Loucy (cell line): ENCODE measurements at regions not wholly inside any gene's neighbourhood (a gene's known extent, or its start where the extent isn't known, plus 50 kb on each side); places are given as distances from the start of the nearest gene placed in this dataset.

ENCODE experiments used
- H2AFZ ChIP-seq: fragments of 200-600 bp; sonication (generic); 2 replicates; pipeline ENCODE4 v1.6.0; 2016; ENCODE audit warnings: antibody characterized with exemption, mild to moderate bottlenecking, low read length, moderate library complexity
- H3F3A ChIP-seq: fragments of 200-600 bp; 2 replicates; pipeline ENCODE4 v1.6.0; 2016; ENCODE audit warnings: antibody characterized with exemption, low read depth, mild to moderate bottlenecking
- H3K27me3 ChIP-seq: fragments of 200-600 bp; sonication (generic); 2 replicates; pipeline ENCODE4 v1.6.1; 2014; ENCODE audit warnings: low read length, mild to moderate bottlenecking; ENCODE audit not compliant: insufficient read depth, poor library complexity, severe bottlenecking
- H3K36me3 ChIP-seq: fragments of 200-600 bp; sonication (generic); 2 replicates; pipeline ENCODE4 v1.6.1; 2016; ENCODE audit warnings: low read length; ENCODE audit not compliant: insufficient read depth
- H3K4me1 ChIP-seq: fragments of 200-600 bp; sonication (generic); 2 replicates; pipeline ENCODE4 v1.5.1; 2014; ENCODE audit warnings: low read length, mild to moderate bottlenecking; ENCODE audit not compliant: insufficient read depth, poor library complexity, severe bottlenecking
- H3K4me2 ChIP-seq: fragments of 200-600 bp; sonication (generic); 2 replicates; pipeline ENCODE4 v1.6.0; 2014; ENCODE audit warnings: antibody characterized with exemption, low read length, low read depth, mild to moderate bottlenecking; ENCODE audit not compliant: poor library complexity, severe bottlenecking
- H3K4me3 ChIP-seq: fragments of 200-600 bp; sonication (generic); 2 replicates; pipeline ENCODE4 v1.5.1; 2014; ENCODE audit warnings: low read length, mild to moderate bottlenecking, mixed read lengths; ENCODE audit not compliant: poor library complexity, severe bottlenecking
- H3K79me2 ChIP-seq: fragments of 200-600 bp; sonication (generic); 2 replicates; pipeline ENCODE4 v1.6.1; 2014; ENCODE audit warnings: low read length; ENCODE audit not compliant: insufficient read depth
- H3K9ac ChIP-seq: fragments of 200-600 bp; sonication (generic); 2 replicates; pipeline ENCODE4 v1.6.0; 2014; ENCODE audit warnings: mild to moderate bottlenecking, low read depth, low read length, moderate library complexity; ENCODE audit not compliant: poor library complexity, severe bottlenecking
- H3K9me2 ChIP-seq: fragments of 200-600 bp; sonication (generic); replicated peaks from 2 replicates; pipeline ENCODE4 v1.6.1; 2016; ENCODE audit warnings: low read depth, low read length, mixed read lengths
- H3K9me3 ChIP-seq: fragments of 200-600 bp; sonication (generic); 2 replicates; pipeline ENCODE4 v1.6.1; 2014; ENCODE audit warnings: mild to moderate bottlenecking, antibody characterized with exemption, low read length, low read depth; ENCODE audit not compliant: insufficient read depth
- H4K20me1 ChIP-seq: fragments of 200-600 bp; sonication (generic); 2 replicates; pipeline ENCODE4 v1.6.0; 2014; ENCODE audit warnings: antibody characterized with exemption, low read length, mild to moderate bottlenecking; ENCODE audit not compliant: insufficient read depth, poor library complexity, severe bottlenecking
- EZH2phosphoT487 ChIP-seq: fragments of 200-600 bp; IDR thresholded peaks from 2 replicates; pipeline ENCODE4 v1.6.1; 2018; ENCODE audit warnings: antibody characterized with exemption, mild to moderate bottlenecking, moderate library complexity, borderline replicate concordance
- TF ChIP-seq, protein P1 (sequence below): fragments of 200-600 bp; sonication (generic); conservative IDR thresholded peaks from 2 replicates; pipeline ENCODE4 v1.5.1; 2014; ENCODE audit warnings: mild to moderate bottlenecking, antibody characterized with exemption, low read length

DNA sequence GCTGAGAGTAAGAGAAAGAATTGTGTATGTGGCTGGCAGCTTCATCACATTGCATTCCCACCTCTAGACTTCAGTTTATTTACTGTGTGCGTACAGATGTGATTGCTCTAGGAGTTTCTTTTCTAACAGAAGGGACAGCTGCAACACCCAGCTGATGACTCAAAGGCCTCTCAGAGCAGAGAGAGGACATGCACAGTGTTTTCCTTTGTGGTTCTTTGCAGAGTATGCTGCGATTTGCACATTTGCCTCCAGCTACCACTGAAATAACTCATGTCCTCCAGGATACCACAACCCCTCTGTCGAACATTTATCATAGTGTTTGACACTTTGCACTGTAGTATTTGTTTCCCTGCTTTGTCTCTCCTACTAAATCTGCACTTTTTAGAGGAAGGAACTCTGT lies 294.1 kb downstream of the STIM2 start:
- H3K36me3 ChIP-seq: no peaks in the 10 kb centered on the region
- no peak overlapping the region for H3K4me3 ChIP-seq
- H3K79me2 ChIP-seq: no peaks in the 10 kb centered on the region
- no peaks in the 10 kb centered on the region for H3K9me3 ChIP-seq
- no peaks in the 10 kb centered on the region for H3K4me1 ChIP-seq
- H3K9ac ChIP-seq: no peak overlapping the region
- TF ChIP-seq, protein P1, sequence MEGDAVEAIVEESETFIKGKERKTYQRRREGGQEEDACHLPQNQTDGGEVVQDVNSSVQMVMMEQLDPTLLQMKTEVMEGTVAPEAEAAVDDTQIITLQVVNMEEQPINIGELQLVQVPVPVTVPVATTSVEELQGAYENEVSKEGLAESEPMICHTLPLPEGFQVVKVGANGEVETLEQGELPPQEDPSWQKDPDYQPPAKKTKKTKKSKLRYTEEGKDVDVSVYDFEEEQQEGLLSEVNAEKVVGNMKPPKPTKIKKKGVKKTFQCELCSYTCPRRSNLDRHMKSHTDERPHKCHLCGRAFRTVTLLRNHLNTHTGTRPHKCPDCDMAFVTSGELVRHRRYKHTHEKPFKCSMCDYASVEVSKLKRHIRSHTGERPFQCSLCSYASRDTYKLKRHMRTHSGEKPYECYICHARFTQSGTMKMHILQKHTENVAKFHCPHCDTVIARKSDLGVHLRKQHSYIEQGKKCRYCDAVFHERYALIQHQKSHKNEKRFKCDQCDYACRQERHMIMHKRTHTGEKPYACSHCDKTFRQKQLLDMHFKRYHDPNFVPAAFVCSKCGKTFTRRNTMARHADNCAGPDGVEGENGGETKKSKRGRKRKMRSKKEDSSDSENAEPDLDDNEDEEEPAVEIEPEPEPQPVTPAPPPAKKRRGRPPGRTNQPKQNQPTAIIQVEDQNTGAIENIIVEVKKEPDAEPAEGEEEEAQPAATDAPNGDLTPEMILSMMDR: no peak
- no peak for TF ChIP-seq EZH2phosphoT487
- no peaks in the 10 kb centered on the region for H3F3A ChIP-seq
- H2AFZ ChIP-seq: no peak overlapping the region
- no peaks in the 10 kb centered on the region for H3K9me2 ChIP-seq
- H3K4me2 ChIP-seq: no peak overlapping the region
- no peaks in the 10 kb centered on the region for H3K27me3 ChIP-seq
- no peaks in the 10 kb centered on the region for H4K20me1 ChIP-seq

GRCh38 chr4:27161191-27161590 lies 300.6 kb downstream of the STIM2 start:
- no peaks in the 10 kb centered on the region for H3K79me2 ChIP-seq
- no peak overlapping the region for H3K9ac ChIP-seq
- H3K4me3 ChIP-seq: no peak overlapping the region
- H3K4me1 ChIP-seq: no peaks in the 10 kb centered on the region
- H4K20me1 ChIP-seq: no peaks in the 10 kb centered on the region
- no peaks in the 10 kb centered on the region for H3F3A ChIP-seq
- H2AFZ ChIP-seq: no peak overlapping the region
- H3K4me2 ChIP-seq: no peak overlapping the region
- H3K9me3 ChIP-seq: no peaks in the 10 kb centered on the region
- TF ChIP-seq, protein P1: no peak
- TF ChIP-seq EZH2phosphoT487: no peak
- no peaks in the 10 kb centered on the region for H3K27me3 ChIP-seq
- no peaks in the 10 kb centered on the region for H3K9me2 ChIP-seq
- H3K36me3 ChIP-seq: no peaks in the 10 kb centered on the region

DNA sequence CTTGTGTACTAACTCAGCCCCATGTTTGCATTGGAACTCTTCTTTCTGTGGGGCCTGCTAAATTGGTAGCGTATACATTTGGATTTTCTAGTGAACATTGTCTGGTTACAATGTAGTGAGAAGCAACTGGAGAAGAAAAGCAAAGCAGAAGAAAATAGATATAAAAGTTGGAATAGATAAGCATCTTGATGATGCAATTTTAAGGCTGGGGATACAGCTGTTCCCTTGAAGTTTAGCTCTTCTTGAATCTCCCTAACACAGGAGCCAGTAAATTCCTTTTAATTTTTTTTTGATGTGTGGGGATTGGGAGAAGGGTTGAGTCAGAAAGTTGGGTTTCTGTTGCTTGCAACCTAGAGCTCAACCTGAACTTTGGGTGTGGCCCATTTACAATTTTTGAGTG lies 308.1 kb downstream of the STIM2 start:
- H3K79me2 ChIP-seq: no peaks in the 10 kb centered on the region
- H3F3A ChIP-seq: no peaks in the 10 kb centered on the region
- H3K4me3 ChIP-seq: no peak overlapping the region
- H3K4me2 ChIP-seq: no peak overlapping the region
- no peaks in the 10 kb centered on the region for H3K27me3 ChIP-seq
- H3K9me2 ChIP-seq: no peaks in the 10 kb centered on the region
- no peaks in the 10 kb centered on the region for H4K20me1 ChIP-seq
- H3K4me1 ChIP-seq: no peaks in the 10 kb centered on the region
- no peaks in the 10 kb centered on the region for H3K9me3 ChIP-seq
- H3K9ac ChIP-seq: no peak overlapping the region
- H3K36me3 ChIP-seq: no peaks in the 10 kb centered on the region
- TF ChIP-seq, protein P1: no peak
- no peak for TF ChIP-seq EZH2phosphoT487
- no peak overlapping the region for H2AFZ ChIP-seq
